Osteoblast (primary cell): ENCODE measurements at regions not wholly inside any gene's neighbourhood (a gene's known extent, or its start where the extent isn't known, plus 50 kb on each side); places are given as distances from the start of the nearest gene placed in this dataset.
"Not testable (repeated sequence)": the region's sequence is repeated elsewhere in the genome, so short reads cannot be mapped to it uniquely, and the experiment has no call there.

ENCODE experiments used
- DNase-seq: peaks from one replicate; pipeline ENCODE4 v3.0.0; 2011; ENCODE audit warnings: low spot score, mixed read lengths; ENCODE audit not compliant: insufficient read length; ENCODE audit errors: missing footprints
- H2AFZ ChIP-seq: 2 replicates; pipeline ENCODE4 v1.6.0; 2011; ENCODE audit warnings: mild to moderate bottlenecking, low read length
- H3K27ac ChIP-seq: 2 replicates; pipeline ENCODE4 v1.5.1; 2011; ENCODE audit warnings: mild to moderate bottlenecking, low read depth, low read length, moderate library complexity
- H3K27me3 ChIP-seq: 2 replicates; pipeline ENCODE4 v1.6.0; 2012; ENCODE audit warnings: mild to moderate bottlenecking, control low read depth, inconsistent platforms, low read length, moderate library complexity; ENCODE audit not compliant: insufficient read depth
- H3K36me3 ChIP-seq: 2 replicates; pipeline ENCODE4 v1.5.1; 2011; ENCODE audit warnings: mild to moderate bottlenecking, low read length, control low read depth, moderate library complexity; ENCODE audit not compliant: insufficient read depth
- H3K4me1 ChIP-seq: 2 replicates; pipeline ENCODE4 v1.5.1; 2011; ENCODE audit warnings: mild to moderate bottlenecking, low read length, control low read depth, moderate library complexity; ENCODE audit not compliant: insufficient read depth
- H3K4me2 ChIP-seq: 2 replicates; pipeline ENCODE4 v1.6.0; 2011; ENCODE audit warnings: mild to moderate bottlenecking, low read length; ENCODE audit not compliant: insufficient read depth
- H3K4me3 ChIP-seq: fragments of 200-600 bp; sonication (generic); 3 replicates; pipeline ENCODE4 v1.5.1; 2012; ENCODE audit warnings: mild to moderate bottlenecking, low read length, inconsistent platforms; ENCODE audit not compliant: insufficient read depth
- H3K79me2 ChIP-seq: 2 replicates; pipeline ENCODE4 v1.6.0; 2012; ENCODE audit warnings: mild to moderate bottlenecking, low read length, control low read depth, inconsistent platforms; ENCODE audit not compliant: insufficient read depth
- H3K9me3 ChIP-seq: 2 replicates; pipeline ENCODE4 v1.5.1; 2011; ENCODE audit warnings: low read depth, low read length, control low read depth
- H4K20me1 ChIP-seq: 2 replicates; pipeline ENCODE4 v1.6.0; 2012; ENCODE audit warnings: mild to moderate bottlenecking, low read length, control low read depth; ENCODE audit not compliant: insufficient read depth
- TF ChIP-seq, protein P1 (sequence below): IDR thresholded peaks from 2 replicates; pipeline ENCODE4 v1.5.1; 2011; ENCODE audit warnings: mild to moderate bottlenecking, low read depth, low read length, moderate library complexity; ENCODE audit errors: extremely low read depth

GRCh38 chr10:109735776-109736175 lies 187.5 kb downstream of the XPNPEP1 start:
- no peak for DNase-seq
- Histone ChIP-seq H3K4me2 (no peak overlapping the region), H3K4me3 (no peak overlapping the region), H3K79me2 (no peaks in the 10 kb centered on the region), H3K4me1 (no peaks in the 10 kb centered on the region), H3K36me3 (no peaks in the 10 kb centered on the region), H3K9me3 (no peaks in the 10 kb centered on the region), H2AFZ (no peak overlapping the region), H3K27ac (no peak overlapping the region), H3K27me3 (no peaks in the 10 kb centered on the region), H4K20me1 (no peaks in the 10 kb centered on the region)
- TF ChIP-seq, protein P1, sequence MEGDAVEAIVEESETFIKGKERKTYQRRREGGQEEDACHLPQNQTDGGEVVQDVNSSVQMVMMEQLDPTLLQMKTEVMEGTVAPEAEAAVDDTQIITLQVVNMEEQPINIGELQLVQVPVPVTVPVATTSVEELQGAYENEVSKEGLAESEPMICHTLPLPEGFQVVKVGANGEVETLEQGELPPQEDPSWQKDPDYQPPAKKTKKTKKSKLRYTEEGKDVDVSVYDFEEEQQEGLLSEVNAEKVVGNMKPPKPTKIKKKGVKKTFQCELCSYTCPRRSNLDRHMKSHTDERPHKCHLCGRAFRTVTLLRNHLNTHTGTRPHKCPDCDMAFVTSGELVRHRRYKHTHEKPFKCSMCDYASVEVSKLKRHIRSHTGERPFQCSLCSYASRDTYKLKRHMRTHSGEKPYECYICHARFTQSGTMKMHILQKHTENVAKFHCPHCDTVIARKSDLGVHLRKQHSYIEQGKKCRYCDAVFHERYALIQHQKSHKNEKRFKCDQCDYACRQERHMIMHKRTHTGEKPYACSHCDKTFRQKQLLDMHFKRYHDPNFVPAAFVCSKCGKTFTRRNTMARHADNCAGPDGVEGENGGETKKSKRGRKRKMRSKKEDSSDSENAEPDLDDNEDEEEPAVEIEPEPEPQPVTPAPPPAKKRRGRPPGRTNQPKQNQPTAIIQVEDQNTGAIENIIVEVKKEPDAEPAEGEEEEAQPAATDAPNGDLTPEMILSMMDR, result no peak

DNA sequence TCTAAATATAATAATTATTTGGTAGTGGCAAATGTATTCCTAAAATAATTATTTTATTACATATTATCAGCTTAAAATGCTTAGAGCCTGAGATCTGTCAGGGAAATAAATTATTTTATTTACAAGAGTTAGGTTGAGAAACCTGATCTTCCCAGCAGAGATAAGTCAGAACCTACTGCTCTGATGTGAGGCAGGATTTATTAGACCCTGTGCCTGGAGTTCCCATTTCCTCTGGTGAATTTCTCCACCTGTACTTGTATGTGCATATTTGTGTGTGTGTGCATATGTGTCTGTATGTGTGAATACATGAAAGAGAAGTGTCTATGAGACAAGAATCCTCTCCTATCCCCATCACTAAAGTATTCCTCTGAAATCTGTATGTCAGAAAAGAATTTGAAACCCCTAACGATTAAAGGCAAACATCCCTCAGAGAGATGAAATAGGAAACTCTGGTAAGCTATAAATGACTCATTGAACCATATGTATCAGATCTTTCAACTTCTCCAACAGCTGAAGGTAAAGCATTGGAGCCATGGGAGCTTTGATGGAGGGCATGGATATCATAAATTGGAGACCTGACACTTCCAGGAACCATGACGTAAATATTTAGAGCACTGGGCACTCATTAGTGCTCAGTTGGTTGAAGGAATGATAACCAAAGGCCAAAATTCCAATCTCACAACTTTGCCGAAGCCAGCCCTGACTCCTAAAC lies 190.9 kb downstream of the XPNPEP1 start:
- TF ChIP-seq, protein P1, result no peak

DNA sequence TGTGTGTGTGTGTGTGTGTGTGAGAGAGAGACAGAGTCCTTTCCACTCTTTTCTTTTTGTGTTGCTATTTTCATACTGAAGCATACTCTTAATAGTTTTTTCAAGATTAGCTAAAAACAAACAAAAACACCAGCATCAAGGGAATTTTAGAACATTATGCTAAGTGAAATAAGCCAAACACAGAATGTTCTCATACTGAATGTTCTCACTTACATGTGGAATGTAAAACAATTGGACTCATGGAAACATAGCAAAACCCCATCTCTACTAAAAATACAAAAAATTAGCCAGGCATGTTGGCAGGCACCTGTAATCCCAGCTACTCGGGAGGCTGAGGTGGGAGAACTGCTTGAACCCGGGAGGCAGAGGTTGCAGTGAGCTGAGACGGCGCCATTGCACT lies 193.4 kb downstream of the XPNPEP1 start:
- not testable (repeated sequence) for H3K27me3 ChIP-seq, H2AFZ ChIP-seq, H3K36me3 ChIP-seq, H3K4me2 ChIP-seq, H3K4me1 ChIP-seq, H3K27ac ChIP-seq, DNase-seq, H3K4me3 ChIP-seq, H3K79me2 ChIP-seq, H3K9me3 ChIP-seq, H4K20me1 ChIP-seq

More for the DNA sequence above, 190.9 kb downstream of the XPNPEP1 start:
- Histone ChIP-seq H3K4me1 (no peaks in the 10 kb centered on the region), H3K4me3 (no peak overlapping the region), H2AFZ (no peak overlapping the region), H3K4me2 (no peak overlapping the region), H3K79me2 (no peaks in the 10 kb centered on the region), H3K27me3 (no peaks in the 10 kb centered on the region), H3K27ac (no peak overlapping the region), H4K20me1 (no peaks in the 10 kb centered on the region), H3K9me3 (no peaks in the 10 kb centered on the region), H3K36me3 (no peaks in the 10 kb centered on the region)
- no peak for DNase-seq

DNA sequence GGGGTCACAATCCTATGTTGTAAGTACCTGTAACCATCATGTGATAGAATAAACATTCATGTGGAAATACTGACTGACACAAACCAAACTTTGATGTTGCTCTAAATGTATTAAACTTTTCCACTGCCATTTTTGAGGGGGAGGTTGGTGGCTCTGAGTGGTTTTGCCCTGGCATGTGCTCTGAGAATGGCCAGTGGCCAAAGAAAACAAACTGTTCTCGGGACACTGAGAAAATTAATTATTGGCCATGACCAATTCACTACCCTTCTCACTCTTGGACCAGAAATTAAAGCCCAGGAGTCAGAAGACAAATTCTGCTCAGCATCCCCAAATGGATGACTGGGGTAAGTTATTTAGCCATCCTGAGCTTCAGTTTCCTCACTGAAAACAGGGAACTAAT lies 195.9 kb downstream of the XPNPEP1 start:
- no peaks in the 10 kb centered on the region for H3K27me3 ChIP-seq
- no peak overlapping the region for H3K4me2 ChIP-seq
- H2AFZ ChIP-seq, result no peak overlapping the region
- no peaks in the 10 kb centered on the region for H3K36me3 ChIP-seq
- H3K27ac ChIP-seq, result no peak overlapping the region
- H3K9me3 ChIP-seq, result no peaks in the 10 kb centered on the region
- no peaks in the 10 kb centered on the region for H3K4me1 ChIP-seq
- H3K79me2 ChIP-seq, result no peaks in the 10 kb centered on the region
- TF ChIP-seq, protein P1, result no peak
- no peak for DNase-seq
- H4K20me1 ChIP-seq, result no peaks in the 10 kb centered on the region
- no peak overlapping the region for H3K4me3 ChIP-seq
